CD8-positive, alpha-beta memory T cell (primary cell): ENCODE measurements at regions not wholly inside any gene's neighbourhood (a gene's known extent, or its start where the extent isn't known, plus 50 kb on each side); places are given as distances from the start of the nearest gene placed in this dataset.

Source experiments
- CTCF ChIA-PET: fragments of 350-600 bp; sonication (Branson Sonifier 250); formaldehyde crosslinking; loops from one replicate; lab custom pipeline; 2021; ENCODE audit warnings: antibody characterized with exemption; lab: Charles Lee
- POLR2A ChIA-PET: fragments of 350-600 bp; sonication (Branson Sonifier 250); formaldehyde crosslinking; loops from one replicate; lab custom pipeline; 2021; ENCODE audit warnings: antibody characterized with exemption; lab: Charles Lee
- DNase-seq, 5 donors: peaks; one replicate each; pipeline versions ENCODE4 v3.0.0 to v3.0.0-alpha.2; 2020 to 2022; ENCODE audit warnings: mixed read lengths in 1 of 5
- H3K27ac ChIP-seq: one replicate; pipeline ENCODE4 v1.7.0; 2013; ENCODE audit warnings: low read depth, mild to moderate bottlenecking, low read length, moderate library complexity
- H3K27me3 ChIP-seq: 2 replicates; pipeline ENCODE4 v1.7.0; 2013; ENCODE audit warnings: low read length, mild to moderate bottlenecking; ENCODE audit not compliant: insufficient read depth, poor library complexity, severe bottlenecking
- H3K36me3 ChIP-seq: 2 replicates; pipeline ENCODE4 v1.7.0; 2013; ENCODE audit warnings: mild to moderate bottlenecking, low read length, moderate library complexity; ENCODE audit not compliant: insufficient read depth
- H3K4me1 ChIP-seq: 2 replicates; pipeline ENCODE4 v1.7.0; 2013; ENCODE audit warnings: mild to moderate bottlenecking, low read length, moderate library complexity; ENCODE audit not compliant: insufficient read depth
- H3K4me3 ChIP-seq: 2 replicates; pipeline ENCODE4 v1.7.0; 2013; ENCODE audit warnings: mild to moderate bottlenecking, low read length
- H3K9me3 ChIP-seq: 2 replicates; pipeline ENCODE4 v1.7.0; 2013; ENCODE audit warnings: mild to moderate bottlenecking, low read length
- H3K27ac Mint-ChIP-seq, 8 donors: one replicate each; pipeline ENCODE4 v1.8.0; 2020 to 2021; ENCODE audit warnings: mixed read lengths in 8 of 8, mild to moderate bottlenecking in 6 of 8, inconsistent platforms in 3 of 8, moderate library complexity in 3 of 8
- H3K27me3 Mint-ChIP-seq, 2 donors: one replicate each; pipeline ENCODE4 v1.8.0; 2020 to 2021; ENCODE audit warnings: mixed read lengths in 2 of 2, mild to moderate bottlenecking in 1 of 2, moderate library complexity in 1 of 2
- H3K36me3 Mint-ChIP-seq, 3 donors: one replicate each; pipeline ENCODE4 v1.8.0; 2020 to 2021; ENCODE audit warnings: mixed read lengths in 3 of 3, inconsistent platforms in 1 of 3, mild to moderate bottlenecking in 1 of 3
- H3K4me1 Mint-ChIP-seq, 3 donors: one replicate each; pipeline ENCODE4 v1.8.0; 2020 to 2021; ENCODE audit warnings: mixed read lengths in 3 of 3, inconsistent platforms in 1 of 3, mild to moderate bottlenecking in 1 of 3
- H3K4me3 Mint-ChIP-seq, 7 donors: one replicate each; pipeline ENCODE4 v1.8.0; 2020 to 2021; ENCODE audit warnings: mixed read lengths in 7 of 7, mild to moderate bottlenecking in 6 of 7, moderate library complexity in 4 of 7, inconsistent platforms in 2 of 7
- H3K9me3 Mint-ChIP-seq, 5 donors: one replicate each; pipeline ENCODE4 v1.8.0; 2020 to 2022; ENCODE audit warnings: mixed read lengths in 5 of 5, mild to moderate bottlenecking in 3 of 5, moderate library complexity in 2 of 5, inconsistent platforms in 1 of 5

DNA sequence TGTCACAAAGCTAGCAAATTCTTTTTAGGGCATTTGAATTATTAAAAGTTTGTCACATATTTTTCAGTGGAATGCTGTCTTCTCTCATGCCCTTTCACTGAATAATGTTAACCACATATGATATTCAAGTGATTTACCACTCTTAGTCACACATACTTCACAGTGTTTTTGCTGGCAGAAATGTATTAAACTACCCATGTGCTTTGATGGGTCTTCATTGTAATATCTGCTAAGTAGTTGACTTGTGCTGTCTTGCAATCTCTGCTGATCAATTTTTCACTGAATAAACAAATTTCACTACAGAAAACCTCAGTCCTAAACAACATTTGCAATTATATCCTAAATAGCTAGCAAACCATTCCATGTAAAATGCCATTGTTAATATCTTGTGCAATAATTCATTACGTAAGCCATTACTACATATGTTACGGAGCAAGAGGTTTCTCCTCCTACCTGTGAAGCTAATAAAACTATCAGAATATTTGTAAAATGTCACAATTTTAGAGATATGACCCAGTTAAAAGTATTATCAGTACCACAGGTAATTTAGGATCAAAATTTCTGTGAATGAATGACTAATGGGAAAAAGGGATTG, 64.6 kb upstream of the LMO3 start:
- ChIA-PET POLR2A (no interaction called here), CTCF (no interaction called here)
- H3K9me3 ChIP-seq, result no peaks in the 10 kb centered on the region
- DNase-seq, result no peak
- Mint-ChIP-seq H3K27ac (no peak overlapping the region), H3K27me3 (no peaks in the 10 kb centered on the region), H3K9me3 (peaks cover 3 to 7% (median 5%) of the 10 kb centered on the region in 5 donors), H3K4me3 (no peak overlapping the region), H3K36me3 (no peaks in the 10 kb centered on the region), H3K4me1 (no peaks in the 10 kb centered on the region)
- no peak overlapping the region for H3K27ac ChIP-seq
- no peaks in the 10 kb centered on the region for H3K4me1 ChIP-seq
- H3K27me3 ChIP-seq, result no peaks in the 10 kb centered on the region
- no peak overlapping the region for H3K4me3 ChIP-seq
- no peaks in the 10 kb centered on the region for H3K36me3 ChIP-seq

DNA sequence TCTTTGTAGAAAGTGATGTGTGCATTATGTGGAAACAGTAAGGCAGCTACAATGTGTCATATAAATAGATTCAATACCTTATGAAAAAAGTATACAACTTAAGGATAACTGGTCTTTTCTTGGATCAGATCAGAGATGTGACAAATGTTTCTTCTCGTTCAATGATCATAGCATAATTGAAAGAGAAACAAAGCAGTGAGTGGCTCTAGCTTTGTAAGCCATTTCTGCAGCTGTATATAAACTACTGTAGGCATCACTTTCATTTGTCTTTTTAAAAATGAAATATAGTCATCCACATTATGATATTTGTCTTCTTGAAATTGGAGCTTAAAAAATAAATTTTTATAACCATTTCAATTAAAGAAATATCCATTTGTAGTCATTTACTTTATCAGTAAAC, 63.8 kb upstream of the LMO3 start:
- no peaks in the 10 kb centered on the region for H3K27me3 Mint-ChIP-seq
- Histone ChIP-seq H3K27me3 (no peaks in the 10 kb centered on the region), H3K4me3 (no peak overlapping the region), H3K9me3 (no peaks in the 10 kb centered on the region), H3K4me1 (no peaks in the 10 kb centered on the region), H3K27ac (no peak overlapping the region), H3K36me3 (no peaks in the 10 kb centered on the region)
- ChIA-PET CTCF (no interaction called here), POLR2A (no interaction called here)
- H3K27ac Mint-ChIP-seq, result no peak overlapping the region
- H3K9me3 Mint-ChIP-seq, result peaks cover 0 to 7% (median 3%) of the 10 kb centered on the region in 5 donors
- H3K4me3 Mint-ChIP-seq, result no peak overlapping the region
- no peak for DNase-seq
- no peaks in the 10 kb centered on the region for H3K36me3 Mint-ChIP-seq
- no peaks in the 10 kb centered on the region for H3K4me1 Mint-ChIP-seq

DNA sequence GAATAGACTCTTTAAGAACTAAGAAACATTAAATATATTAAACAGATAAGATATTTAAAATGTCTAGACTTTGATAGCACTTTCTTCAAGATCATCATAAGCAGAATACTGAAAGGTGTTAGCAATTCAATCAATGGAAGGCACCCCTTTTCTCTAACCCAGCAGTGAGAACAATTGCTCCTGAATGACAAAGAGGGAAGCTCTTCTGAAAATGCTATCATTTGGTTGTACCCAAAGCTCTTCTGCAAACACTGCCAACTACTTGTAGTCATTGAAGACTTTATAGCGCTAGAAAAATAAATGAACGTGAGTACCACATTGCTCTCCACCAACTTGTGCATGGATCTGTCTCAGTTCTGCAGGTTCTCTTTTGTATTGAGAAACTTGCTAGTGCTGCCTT, 62.2 kb upstream of the LMO3 start:
- H3K4me1 ChIP-seq, result no peaks in the 10 kb centered on the region

DNA sequence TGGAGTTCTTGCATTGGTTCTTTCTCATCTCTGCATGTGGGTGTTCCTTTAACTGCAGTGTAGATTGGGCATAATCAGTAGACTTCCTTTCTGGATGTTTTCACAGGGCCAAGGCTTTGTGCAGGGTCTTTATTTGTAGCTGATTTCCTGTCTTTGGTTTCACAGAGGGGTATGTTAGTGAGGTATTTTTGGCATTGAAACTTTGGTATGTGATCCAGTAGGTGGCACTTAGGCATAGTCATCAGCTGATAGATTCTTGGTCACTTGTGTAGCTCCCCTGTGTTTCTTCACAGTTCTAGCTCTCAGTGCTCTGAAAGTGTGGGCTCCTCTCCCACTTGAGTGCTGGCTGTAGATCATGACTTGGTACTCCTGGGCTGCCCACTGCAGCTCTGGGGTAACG, 52.7 kb upstream of the LMO3 start:
- no peaks in the 10 kb centered on the region for H3K27me3 Mint-ChIP-seq
- POLR2A ChIA-PET, result no interaction called here
- H3K4me3 ChIP-seq, result no peak overlapping the region
- no peaks in the 10 kb centered on the region for H3K9me3 ChIP-seq
- CTCF ChIA-PET, result no interaction called here
- H3K36me3 ChIP-seq, result no peaks in the 10 kb centered on the region
- no peaks in the 10 kb centered on the region for H3K4me1 Mint-ChIP-seq
- no peak overlapping the region for H3K27ac ChIP-seq
- H3K27ac Mint-ChIP-seq, result no peak overlapping the region
- no peaks in the 10 kb centered on the region for H3K36me3 Mint-ChIP-seq
- no peak for DNase-seq
- H3K9me3 Mint-ChIP-seq, result peaks cover 3 to 40% (median 21%) of the 10 kb centered on the region in 5 donors
- H3K4me1 ChIP-seq, result no peaks in the 10 kb centered on the region
- no peaks in the 10 kb centered on the region for H3K27me3 ChIP-seq
- H3K4me3 Mint-ChIP-seq, result no peak overlapping the region

More for the DNA sequence above, 62.2 kb upstream of the LMO3 start:
- H3K4me1 Mint-ChIP-seq, result no peaks in the 10 kb centered on the region
- Histone ChIP-seq H3K4me3 (no peak overlapping the region), H3K9me3 (no peaks in the 10 kb centered on the region), H3K27ac (no peak overlapping the region), H3K27me3 (no peaks in the 10 kb centered on the region), H3K36me3 (no peaks in the 10 kb centered on the region)
- ChIA-PET POLR2A (no interaction called here), CTCF (no interaction called here)
- H3K27me3 Mint-ChIP-seq, result no peaks in the 10 kb centered on the region
- H3K36me3 Mint-ChIP-seq, result no peaks in the 10 kb centered on the region
- no peak overlapping the region for H3K27ac Mint-ChIP-seq
- H3K4me3 Mint-ChIP-seq, result no peak overlapping the region
- peaks cover 2 to 5% (median 3%) of the 10 kb centered on the region in 5 donors for H3K9me3 Mint-ChIP-seq
- no peak for DNase-seq
